Stomach smooth muscle (tissue), 2 donors: ENCODE measurements at regions not wholly inside any gene's neighbourhood (a gene's known extent, or its start where the extent isn't known, plus 50 kb on each side); places are given as distances from the start of the nearest gene placed in this dataset.

Experiments
- H3K27ac ChIP-seq: one replicate; pipeline ENCODE4 v1.7.0; 2013; ENCODE audit warnings: mild to moderate bottlenecking, low read length, inconsistent platforms
- H3K27me3 ChIP-seq, 2 donors: one replicate each; pipeline ENCODE4 v1.7.0; 2013; ENCODE audit warnings: low read length in 2 of 2; ENCODE audit not compliant: insufficient read depth in 2 of 2, control insufficient read depth in 1 of 2
- H3K36me3 ChIP-seq, 2 donors: one replicate each; pipeline ENCODE4 v1.7.0; 2013; ENCODE audit warnings: low read length in 2 of 2; ENCODE audit not compliant: control insufficient read depth in 2 of 2, insufficient read depth in 2 of 2
- H3K4me1 ChIP-seq: one replicate; pipeline ENCODE4 v1.7.0; 2013; ENCODE audit warnings: low read length; ENCODE audit not compliant: control insufficient read depth, insufficient read depth
- H3K4me3 ChIP-seq, 2 donors: one replicate each; pipeline ENCODE4 v1.7.0; 2013; ENCODE audit warnings: low read length in 2 of 2
- H3K9ac ChIP-seq, 2 donors: one replicate each; pipeline ENCODE4 v1.7.0; 2013; ENCODE audit warnings: low read length in 2 of 2, mild to moderate bottlenecking in 1 of 2
- H3K9me3 ChIP-seq, 2 donors: one replicate each; pipeline ENCODE4 v1.7.0; 2013; ENCODE audit warnings: low read length in 2 of 2; ENCODE audit not compliant: control insufficient read depth in 2 of 2
- donor health status: healthy.
- donor health status: Pancreatic carcinoma.

DNA sequence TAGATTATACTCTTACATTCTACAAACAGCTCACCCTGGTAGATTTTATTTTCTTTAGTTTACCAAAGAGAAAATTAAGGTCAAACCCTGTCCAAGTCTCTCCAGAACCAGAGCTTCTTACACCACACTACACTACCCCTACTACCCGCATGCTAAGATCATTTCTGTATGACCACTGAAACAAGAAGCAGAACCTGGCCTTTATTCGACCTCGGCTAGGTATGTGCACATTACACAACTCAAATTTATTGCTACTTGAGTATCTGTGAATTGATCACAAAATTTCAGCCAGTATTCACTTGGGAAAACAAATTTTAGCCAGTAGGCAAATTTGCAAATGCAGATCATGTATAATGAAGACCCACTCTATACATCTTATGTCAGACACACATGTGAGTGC lies 2437.0 kb downstream of the PCDH9 start:
- no peaks in the 10 kb centered on the region for H3K4me1 ChIP-seq

GRCh38 chr13:64791373-64791772 lies 2438.8 kb downstream of the PCDH9 start:
- Histone ChIP-seq H3K27ac (no peak overlapping the region), H3K9me3 (no peaks in the 10 kb centered on the region), H3K27me3 (no peaks in the 10 kb centered on the region), H3K4me3 (no peak overlapping the region), H3K9ac (no peak overlapping the region), H3K36me3 (no peaks in the 10 kb centered on the region), H3K4me1 (no peaks in the 10 kb centered on the region)

More for the DNA sequence above, 2437.0 kb downstream of the PCDH9 start:
- H3K27ac ChIP-seq = no peak overlapping the region
- H3K27me3 ChIP-seq = no peaks in the 10 kb centered on the region
- no peak overlapping the region for H3K4me3 ChIP-seq
- H3K9ac ChIP-seq = no peak overlapping the region
- H3K9me3 ChIP-seq = no peaks in the 10 kb centered on the region
- no peaks in the 10 kb centered on the region for H3K36me3 ChIP-seq

DNA sequence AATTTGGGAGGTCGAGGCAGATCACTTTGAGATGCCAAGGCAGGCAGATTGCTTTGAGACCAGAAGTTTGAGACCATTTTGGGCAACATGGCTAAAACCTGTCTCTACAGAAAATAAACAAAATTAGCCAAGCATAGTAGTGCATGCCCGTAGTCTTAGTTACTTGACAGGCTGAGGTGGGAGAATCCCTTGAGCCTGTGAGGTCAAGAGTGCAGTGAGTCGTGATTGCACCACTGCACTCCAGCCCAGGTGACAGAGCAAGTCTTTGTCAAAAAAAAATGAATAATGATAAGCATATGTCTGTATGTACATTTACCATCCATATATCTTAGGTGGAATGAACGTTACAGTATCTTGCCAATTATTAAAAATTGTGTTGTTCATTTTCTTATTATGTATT lies 2447.7 kb downstream of the PCDH9 start:
- Histone ChIP-seq H3K27me3 (no peaks in the 10 kb centered on the region), H3K9ac (no peak overlapping the region), H3K4me1 (no peaks in the 10 kb centered on the region), H3K4me3 (no peak overlapping the region), H3K9me3 (no peaks in the 10 kb centered on the region), H3K27ac (no peak overlapping the region), H3K36me3 (no peaks in the 10 kb centered on the region)

GRCh38 chr13:64778002-64778401 lies 2452.1 kb downstream of the PCDH9 start:
- no peaks in the 10 kb centered on the region for H3K9me3 ChIP-seq
- no peaks in the 10 kb centered on the region for H3K27me3 ChIP-seq
- no peaks in the 10 kb centered on the region for H3K4me1 ChIP-seq
- H3K4me3 ChIP-seq = no peak overlapping the region
- H3K9ac ChIP-seq = no peak overlapping the region
- no peak overlapping the region for H3K27ac ChIP-seq
- H3K36me3 ChIP-seq = no peaks in the 10 kb centered on the region

DNA sequence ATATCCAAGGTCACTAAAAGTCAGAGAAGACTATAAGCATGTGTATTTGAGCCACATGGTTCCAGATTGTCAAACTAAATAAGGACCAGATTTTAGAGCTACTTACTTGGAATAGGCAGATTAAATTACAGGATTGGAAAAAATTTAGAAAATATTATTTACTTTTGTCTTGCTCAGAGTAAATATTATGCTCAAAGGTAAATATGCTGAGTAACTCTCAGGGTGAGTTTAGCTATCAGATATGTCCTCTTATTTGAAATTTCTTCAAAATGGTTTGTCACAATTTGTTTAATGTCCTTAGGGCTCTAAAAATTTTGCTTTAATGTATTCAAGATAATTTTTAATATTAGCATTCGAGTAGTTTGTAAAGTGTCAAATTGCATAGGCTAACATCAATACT lies 2455.2 kb downstream of the PCDH9 start:
- no peak overlapping the region for H3K27ac ChIP-seq
- H3K27me3 ChIP-seq = no peaks in the 10 kb centered on the region
- no peak overlapping the region for H3K4me3 ChIP-seq
- H3K9ac ChIP-seq = no peak overlapping the region
- H3K36me3 ChIP-seq = no peaks in the 10 kb centered on the region
- H3K4me1 ChIP-seq = no peaks in the 10 kb centered on the region
- no peaks in the 10 kb centered on the region for H3K9me3 ChIP-seq

DNA sequence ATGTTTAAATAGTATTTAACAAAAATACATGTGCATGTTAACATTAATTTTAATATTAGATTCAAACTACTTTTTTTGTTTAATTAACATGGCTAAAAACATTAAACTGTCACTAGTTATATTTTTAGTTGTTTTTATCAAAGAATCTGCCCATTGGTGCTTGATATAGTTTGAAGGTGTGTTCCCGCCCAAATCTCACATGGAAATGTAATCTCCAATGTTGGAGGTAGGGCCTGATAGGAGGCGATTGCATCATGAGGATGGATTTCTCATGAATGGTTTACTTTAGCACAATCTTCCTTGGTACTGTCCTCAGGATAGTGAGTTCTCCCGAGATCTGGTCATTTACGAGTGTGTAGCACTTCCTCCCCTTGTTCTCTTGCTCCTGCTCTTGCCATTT lies 2459.4 kb downstream of the PCDH9 start:
- Histone ChIP-seq H3K36me3 (no peaks in the 10 kb centered on the region), H3K4me1 (no peaks in the 10 kb centered on the region), H3K9me3 (no peaks in the 10 kb centered on the region), H3K27me3 (no peaks in the 10 kb centered on the region), H3K4me3 (no peak overlapping the region), H3K9ac (no peak overlapping the region), H3K27ac (no peak overlapping the region)

GRCh38 chr13:64767054-64767453 lies 2463.1 kb downstream of the PCDH9 start:
- peaks cover 0 to 2% of the 10 kb centered on the region in 2 donors for H3K9me3 ChIP-seq
- H3K4me3 ChIP-seq = no peak overlapping the region
- no peaks in the 10 kb centered on the region for H3K27me3 ChIP-seq
- H3K4me1 ChIP-seq = no peaks in the 10 kb centered on the region
- no peak overlapping the region for H3K27ac ChIP-seq
- no peak overlapping the region for H3K9ac ChIP-seq
- no peaks in the 10 kb centered on the region for H3K36me3 ChIP-seq

DNA sequence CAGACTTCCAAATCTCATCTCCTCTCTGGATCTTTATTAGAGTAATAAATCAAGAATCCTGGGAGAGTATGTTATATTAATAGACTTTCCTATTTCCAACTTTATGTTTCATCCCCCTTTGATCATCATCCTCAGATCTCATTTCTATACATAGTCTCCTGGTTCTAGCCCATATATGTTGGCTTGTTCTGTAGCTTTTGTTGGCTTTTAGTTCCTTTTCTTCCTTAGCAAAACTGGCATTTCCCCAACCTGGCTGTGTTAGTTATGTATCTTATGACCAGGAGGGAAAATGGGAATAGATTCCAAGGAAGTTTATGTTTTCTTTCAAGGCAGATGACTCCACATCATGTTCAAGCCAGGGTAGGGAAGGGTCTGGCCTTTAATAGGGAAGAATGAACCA lies 2464.5 kb downstream of the PCDH9 start:
- Histone ChIP-seq H3K4me3 (no peak overlapping the region), H3K27ac (no peak overlapping the region), H3K9ac (no peak overlapping the region), H3K27me3 (no peaks in the 10 kb centered on the region), H3K9me3 (peaks cover 0 to 2% of the 10 kb centered on the region in 2 donors), H3K36me3 (no peaks in the 10 kb centered on the region), H3K4me1 (no peaks in the 10 kb centered on the region)

DNA sequence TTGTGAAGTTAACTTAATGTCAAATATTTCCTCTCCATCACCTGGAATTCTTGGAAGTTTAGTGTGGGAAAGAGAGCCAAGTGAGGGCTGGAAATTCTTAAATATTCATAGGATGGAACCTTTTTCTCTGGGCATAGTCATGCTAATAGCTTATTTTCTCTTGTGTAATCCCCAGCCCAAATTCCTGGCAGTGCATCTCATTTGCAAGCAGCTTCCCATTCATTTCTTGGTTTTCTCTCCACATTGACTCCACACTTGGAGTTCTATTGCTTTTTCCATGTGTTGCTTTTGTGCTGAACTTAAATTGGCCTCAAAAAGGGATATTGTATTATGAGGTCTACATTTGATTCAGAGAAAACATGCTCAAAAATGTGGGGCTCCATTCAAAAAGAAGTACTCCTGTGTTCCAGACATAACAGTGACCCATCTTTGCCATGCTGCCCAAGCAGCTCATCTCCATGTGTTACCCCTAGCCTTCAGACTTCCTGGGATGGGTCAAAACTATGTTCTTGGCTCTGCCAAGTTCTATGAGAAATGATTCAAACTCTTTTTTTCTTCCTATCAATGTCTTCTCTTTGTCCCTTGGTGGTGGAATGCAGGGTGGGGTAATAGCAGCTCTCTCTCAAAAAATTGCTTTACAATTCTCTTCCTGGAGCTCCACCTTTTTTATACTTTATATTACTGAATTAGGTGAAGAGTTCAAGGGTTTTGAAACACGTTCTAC lies 2471.5 kb downstream of the PCDH9 start:
- Histone ChIP-seq H3K27ac (no peak overlapping the region), H3K36me3 (no peaks in the 10 kb centered on the region), H3K9me3 (peaks cover 0 to 2% of the 10 kb centered on the region in 2 donors), H3K9ac (no peak overlapping the region), H3K4me1 (no peaks in the 10 kb centered on the region), H3K4me3 (no peak overlapping the region), H3K27me3 (no peaks in the 10 kb centered on the region)

DNA sequence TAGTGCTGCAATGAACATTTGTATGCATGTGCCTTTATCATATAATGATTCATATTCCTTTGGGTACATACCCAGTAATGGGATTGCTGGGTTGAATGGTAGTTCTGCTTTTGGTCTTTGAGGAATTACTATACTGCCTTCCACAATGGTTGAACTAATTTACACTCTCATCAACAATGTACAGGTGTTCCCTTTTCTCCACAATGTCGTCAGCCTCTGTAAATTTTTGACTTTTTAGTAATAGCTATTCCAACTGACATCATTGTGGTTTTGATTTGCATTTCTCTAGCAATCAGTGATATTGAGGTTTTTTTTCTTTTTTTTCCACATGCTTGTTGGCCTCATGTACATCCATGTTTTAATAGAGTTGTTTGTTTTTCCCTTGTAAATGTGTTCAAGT lies 2473.5 kb downstream of the PCDH9 start:
- H3K4me3 ChIP-seq = no peak overlapping the region
- no peaks in the 10 kb centered on the region for H3K9me3 ChIP-seq
- H3K27ac ChIP-seq = no peak overlapping the region
- H3K27me3 ChIP-seq = no peaks in the 10 kb centered on the region
- H3K36me3 ChIP-seq = no peaks in the 10 kb centered on the region
- no peaks in the 10 kb centered on the region for H3K4me1 ChIP-seq
- no peak overlapping the region for H3K9ac ChIP-seq

GRCh38 chr13:64755961-64756360 lies 2474.2 kb downstream of the PCDH9 start:
- H3K9me3 ChIP-seq = no peaks in the 10 kb centered on the region
- no peak overlapping the region for H3K9ac ChIP-seq
- no peak overlapping the region for H3K27ac ChIP-seq
- no peaks in the 10 kb centered on the region for H3K36me3 ChIP-seq
- no peak overlapping the region for H3K4me3 ChIP-seq
- H3K4me1 ChIP-seq = no peaks in the 10 kb centered on the region
- no peaks in the 10 kb centered on the region for H3K27me3 ChIP-seq
